Endothelial cell of umbilical vein (primary cell): ENCODE measurements at regions not wholly inside any gene's neighbourhood (a gene's known extent, or its start where the extent isn't known, plus 50 kb on each side); places are given as distances from the start of the nearest gene placed in this dataset.

Experiments used
- BruUV-seq: library from RNA; stranded (reverse); fragments of 400-500 nt; replicated peaks from 2 replicates; lab custom pipeline; 2021; lab: Mats Ljungman, UMichigan
- CTCF ChIA-PET: fragments of 300-600, 350-600 bp; sonication (Branson Sonifier 250); formaldehyde crosslinking; loops from one replicate; lab custom pipeline; 2021; ENCODE audit warnings: antibody characterized with exemption, inconsistent platforms; lab: Charles Lee
- POLR2A ChIA-PET: fragments of 300-600, 350-600 bp; sonication (Branson Sonifier 250); formaldehyde crosslinking; loops from one replicate; lab custom pipeline; 2021; ENCODE audit warnings: antibody characterized with exemption, inconsistent platforms; lab: Charles Lee
- DNase-seq: peaks from one replicate; pipeline ENCODE4 v3.0.0-alpha.2; 2011; ENCODE audit warnings: low read depth, low spot score
- FAIRE-seq: peaks from 2 replicates; lab custom pipeline; 2011; peaks lifted over from hg19 to GRCh38; lab: Jason Lieb, UNC
- H2AFZ ChIP-seq: 2 replicates; pipeline ENCODE4 v1.6.0; 2012; ENCODE audit warnings: low read depth, low read length, control low read depth, inconsistent platforms
- H3K27ac ChIP-seq: 2 replicates; pipeline ENCODE4 v1.5.1; 2011; ENCODE audit warnings: low read depth, mild to moderate bottlenecking, control low read depth, low read length, moderate library complexity; ENCODE audit not compliant: insufficient read depth
- H3K27me3 ChIP-seq, 2 experiments: 2 replicates each; pipeline versions ENCODE4 v1.6.0 to v1.6.1; 2011; ENCODE audit warnings: low read length in 2 of 2, mixed read lengths in 1 of 2; ENCODE audit not compliant: control insufficient read depth in 2 of 2, insufficient read depth in 2 of 2
- H3K36me3 ChIP-seq, 2 experiments: 2 replicates in 1 of 2; 3 replicates in 1 of 2; pipeline ENCODE4 v1.5.1; 2011; ENCODE audit warnings: low read length in 2 of 2, mild to moderate bottlenecking in 1 of 2, moderate library complexity in 1 of 2; ENCODE audit not compliant: control insufficient read depth in 2 of 2, insufficient read depth in 2 of 2; ENCODE audit errors: extremely low read depth in 1 of 2
- H3K4me1 ChIP-seq: 3 replicates; pipeline ENCODE4 v1.5.1; 2011; ENCODE audit warnings: mild to moderate bottlenecking, low read length; ENCODE audit not compliant: control insufficient read depth, insufficient read depth; ENCODE audit errors: extremely low read depth
- H3K4me2 ChIP-seq: 2 replicates; pipeline ENCODE4 v1.6.1; 2011; ENCODE audit warnings: low read length, control low read depth, mixed read lengths; ENCODE audit not compliant: insufficient read depth
- H3K4me3 ChIP-seq, 3 experiments: fragments of 200-600 bp in 1 of 3; sonication (generic), shearing (Covaris generic) in 1 of 3; replicated peaks in 1 of 3; 2 replicates each; pipeline ENCODE4 v1.5.1; 2011 to 2016; ENCODE audit warnings: control low read depth in 3 of 3, low read length in 3 of 3, mild to moderate bottlenecking in 2 of 3, inconsistent platforms in 1 of 3, low read depth in 1 of 3, moderate library complexity in 1 of 3; ENCODE audit not compliant: insufficient read depth in 1 of 3
- H3K79me2 ChIP-seq: 2 replicates; pipeline ENCODE4 v1.6.0; 2012; ENCODE audit warnings: low read length, inconsistent platforms; ENCODE audit not compliant: control insufficient read depth, insufficient read depth
- H3K9ac ChIP-seq: replicated peaks from 2 replicates; pipeline ENCODE3; 2011; ENCODE audit warnings: low read length, control low read depth; ENCODE audit not compliant: insufficient read depth; ENCODE audit errors: extremely low read depth
- H3K9me1 ChIP-seq: replicated peaks from 3 replicates; pipeline ENCODE4 v1.6.0; 2011; ENCODE audit warnings: mild to moderate bottlenecking, low read length; ENCODE audit not compliant: control insufficient read depth, insufficient read depth; ENCODE audit errors: extremely low read depth
- H3K9me3 ChIP-seq: replicated peaks from 2 replicates; pipeline ENCODE4 v1.5.1; 2012; ENCODE audit warnings: low read length, inconsistent platforms; ENCODE audit not compliant: control insufficient read depth, insufficient read depth
- H4K20me1 ChIP-seq: replicated peaks from 2 replicates; pipeline ENCODE3; 2011; ENCODE audit warnings: mild to moderate bottlenecking, low read length; ENCODE audit not compliant: control insufficient read depth, insufficient read depth; ENCODE audit errors: extremely low read depth
- EZH2 ChIP-seq: IDR thresholded peaks from 2 replicates; pipeline ENCODE4 v1.6.1; 2012; ENCODE audit warnings: borderline replicate concordance, low read depth, mild to moderate bottlenecking, moderate library complexity, low read length, inconsistent platforms; ENCODE audit not compliant: severe bottlenecking
- FOS ChIP-seq: IDR thresholded peaks from 2 replicates; pipeline ENCODE4 v1.6.1; 2011; ENCODE audit warnings: mild to moderate bottlenecking, low read length, moderate library complexity, borderline replicate concordance; ENCODE audit not compliant: insufficient read depth
- GATA2 ChIP-seq: IDR thresholded peaks from 2 replicates; pipeline ENCODE4 v1.7.0; 2011; ENCODE audit warnings: low read depth, mild to moderate bottlenecking, moderate library complexity, mixed read lengths, low read length; ENCODE audit not compliant: insufficient read length, insufficient read depth
- JUN ChIP-seq: IDR thresholded peaks from 2 replicates; pipeline ENCODE4 v1.6.1; 2011; ENCODE audit warnings: borderline replicate concordance, low read depth; ENCODE audit not compliant: insufficient read length, insufficient read depth
- MYC ChIP-seq: IDR thresholded peaks from one replicate; pipeline ENCODE4 v1.6.1; 2011; ENCODE audit warnings: mild to moderate bottlenecking, low read depth, low read length
- POLR2A ChIP-seq: IDR thresholded peaks from 2 replicates; pipeline ENCODE4 v1.6.1; 2012; ENCODE audit warnings: low read depth, mild to moderate bottlenecking, control low read depth, low read length
- POLR2AphosphoS5 ChIP-seq: IDR thresholded peaks from 2 replicates; pipeline ENCODE4 v1.6.1; 2012; ENCODE audit warnings: low read depth, mild to moderate bottlenecking, control low read depth, low read length, moderate library complexity; ENCODE audit not compliant: insufficient read depth
- dilution Hi-C: fragments of 300-500 bp; cut with MboI; formaldehyde crosslinking; loops from one replicate; pipeline ENCODE4 v1.15.0; 2019; ENCODE audit warnings: low sequenced_read_pairs; ENCODE audit not compliant: extremely low pct_ligation_motif_present
- intact Hi-C: fragments of 100-400 bp; cut with micrococcal nuclease; formaldehyde crosslinking; loops from one replicate; pipeline ENCODE4 v1.10.0; 2022
- TF ChIP-seq, protein P1 (sequence below): IDR thresholded peaks from 2 replicates; pipeline ENCODE4 v1.6.1; 2011; ENCODE audit not compliant: insufficient read depth, insufficient read length
- TF ChIP-seq, protein P2 (sequence below), 2 donors: IDR thresholded peaks; 1 replicate in 1 of 2; 2 replicates in 1 of 2; pipeline ENCODE4 v1.5.1; 2011; ENCODE audit warnings: low read length in 2 of 2, mild to moderate bottlenecking in 2 of 2, moderate library complexity in 2 of 2, control low read depth in 1 of 2, inconsistent platforms in 1 of 2, low read depth in 1 of 2; ENCODE audit not compliant: insufficient read depth in 1 of 2; ENCODE audit errors: extremely low read depth in 1 of 2

DNA sequence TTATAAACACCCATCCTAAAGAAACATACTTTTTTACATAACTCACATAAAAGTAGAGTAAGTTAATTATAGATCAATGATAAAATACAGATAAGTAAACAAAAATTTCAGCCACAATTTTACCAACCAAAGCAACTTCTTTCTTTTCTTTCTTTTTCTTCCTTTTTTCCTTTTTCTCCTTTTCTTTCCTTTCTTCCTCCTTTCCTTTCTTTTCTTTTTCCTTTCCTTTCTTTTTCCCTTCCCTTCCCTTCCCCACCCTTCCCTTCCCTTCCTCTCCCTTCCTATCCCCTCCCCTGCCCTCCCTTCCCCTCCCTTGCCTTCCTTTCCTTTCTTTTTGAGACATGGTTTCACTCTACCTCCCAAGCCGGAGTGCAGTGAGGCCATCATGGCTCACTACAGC lies 56.5 kb upstream of the C1orf53 start:
- no peak for DNase-seq
- CTCF ChIA-PET = no interaction called here
- H3K27me3 ChIP-seq = no peaks in the 10 kb centered on the region

More for the DNA sequence above, 56.5 kb upstream of the C1orf53 start:
- dilution Hi-C loops = no loop called here
- BruUV-seq = no TSS peak
- FAIRE-seq = no peak
- TF ChIP-seq, protein P1, sequence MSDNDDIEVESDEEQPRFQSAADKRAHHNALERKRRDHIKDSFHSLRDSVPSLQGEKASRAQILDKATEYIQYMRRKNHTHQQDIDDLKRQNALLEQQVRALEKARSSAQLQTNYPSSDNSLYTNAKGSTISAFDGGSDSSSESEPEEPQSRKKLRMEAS = no peak
- no peak for TF ChIP-seq POLR2AphosphoS5
- no peak for TF ChIP-seq EZH2
- TF ChIP-seq, protein P2, sequence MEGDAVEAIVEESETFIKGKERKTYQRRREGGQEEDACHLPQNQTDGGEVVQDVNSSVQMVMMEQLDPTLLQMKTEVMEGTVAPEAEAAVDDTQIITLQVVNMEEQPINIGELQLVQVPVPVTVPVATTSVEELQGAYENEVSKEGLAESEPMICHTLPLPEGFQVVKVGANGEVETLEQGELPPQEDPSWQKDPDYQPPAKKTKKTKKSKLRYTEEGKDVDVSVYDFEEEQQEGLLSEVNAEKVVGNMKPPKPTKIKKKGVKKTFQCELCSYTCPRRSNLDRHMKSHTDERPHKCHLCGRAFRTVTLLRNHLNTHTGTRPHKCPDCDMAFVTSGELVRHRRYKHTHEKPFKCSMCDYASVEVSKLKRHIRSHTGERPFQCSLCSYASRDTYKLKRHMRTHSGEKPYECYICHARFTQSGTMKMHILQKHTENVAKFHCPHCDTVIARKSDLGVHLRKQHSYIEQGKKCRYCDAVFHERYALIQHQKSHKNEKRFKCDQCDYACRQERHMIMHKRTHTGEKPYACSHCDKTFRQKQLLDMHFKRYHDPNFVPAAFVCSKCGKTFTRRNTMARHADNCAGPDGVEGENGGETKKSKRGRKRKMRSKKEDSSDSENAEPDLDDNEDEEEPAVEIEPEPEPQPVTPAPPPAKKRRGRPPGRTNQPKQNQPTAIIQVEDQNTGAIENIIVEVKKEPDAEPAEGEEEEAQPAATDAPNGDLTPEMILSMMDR (IDR thresholded peaks at IDR 0.05; ENCODE audit: extremely low read depth in 1 of 2, insufficient read depth in 1 of 2, low read depth in 1 of 2, low read length in 2 of 2) = no peak
- TF ChIP-seq MYC = no peak
- no peak for TF ChIP-seq FOS
- no peak for TF ChIP-seq JUN
- TF ChIP-seq GATA2 = no peak
- TF ChIP-seq POLR2A = no peak
- H3K9me1 ChIP-seq = no peaks in the 10 kb centered on the region
- no peaks in the 10 kb centered on the region for H4K20me1 ChIP-seq
- no peaks in the 10 kb centered on the region for H3K79me2 ChIP-seq
- POLR2A ChIA-PET = no interaction called here
- H2AFZ ChIP-seq = no peak overlapping the region
- H3K9me3 ChIP-seq = no peaks in the 10 kb centered on the region
- no peak overlapping the region for H3K4me3 ChIP-seq
- H3K4me1 ChIP-seq = no peaks in the 10 kb centered on the region
- H3K9ac ChIP-seq = no peak overlapping the region
- H3K36me3 ChIP-seq = no peaks in the 10 kb centered on the region
- no peak overlapping the region for H3K27ac ChIP-seq
- no peak overlapping the region for H3K4me2 ChIP-seq
- intact Hi-C loops = no loop called here
